Fibroblast of the aortic adventitia (primary cell): ENCODE measurements at regions not wholly inside any gene's neighbourhood (a gene's known extent, or its start where the extent isn't known, plus 50 kb on each side); places are given as distances from the start of the nearest gene placed in this dataset.

ENCODE experiments used
- DNase-seq: peaks from one replicate; pipeline ENCODE4 v3.0.0-alpha.2; 2010; ENCODE audit warnings: low read depth
- H3K4me3 ChIP-seq: 2 replicates; pipeline ENCODE4 v1.5.1; 2011; ENCODE audit warnings: low read depth, mild to moderate bottlenecking, control low read depth, low read length, moderate library complexity
- CTCF ChIP-seq: IDR thresholded peaks from 2 replicates; pipeline ENCODE4 v1.5.1; 2011; ENCODE audit warnings: mild to moderate bottlenecking, low read length, control low read depth, inconsistent platforms; ENCODE audit not compliant: insufficient read depth

- no peak overlapping the region for H3K4me3 ChIP-seq
- DNase-seq: peak; percentile 28
- TF ChIP-seq CTCF: peak; percentile 56
Observed at GRCh38 chr16:87076950-87077749, 240.0 kb downstream of the C16orf95 start.

- no peak for TF ChIP-seq CTCF
- no peak overlapping the region for H3K4me3 ChIP-seq
- no peak for DNase-seq
Observed at GRCh38 chr16:87077750-87078127, 239.5 kb downstream of the C16orf95 start.

- H3K4me3 ChIP-seq: no peak overlapping the region
- no peak for TF ChIP-seq CTCF
- no peak for DNase-seq
Observed at GRCh38 chr16:87080571-87081167, 236.5 kb downstream of the C16orf95 start.

- H3K4me3 ChIP-seq: no peak overlapping the region
- DNase-seq: no peak
- TF ChIP-seq CTCF: no peak
Observed at GRCh38 chr16:87085441-87085840, 231.8 kb downstream of the C16orf95 start.

GRCh38 chr16:87086156-87086555, 231.0 kb downstream of the C16orf95 start:
- no peak overlapping the region for H3K4me3 ChIP-seq
- peak; percentile 74 for DNase-seq
- TF ChIP-seq CTCF: no peak

- no peak overlapping the region for H3K4me3 ChIP-seq
- TF ChIP-seq CTCF: no peak
- DNase-seq: peak; percentile 77
Observed at GRCh38 chr16:87086575-87086974, 230.6 kb downstream of the C16orf95 start.
